Ovary (tissue), 3 donors: ENCODE measurements at regions not wholly inside any gene's neighbourhood (a gene's known extent, or its start where the extent isn't known, plus 50 kb on each side); places are given as distances from the start of the nearest gene placed in this dataset.

Experiments used
- EP300 ChIP-seq: sonication (generic); formaldehyde crosslinking; IDR thresholded peaks from one replicate; pipeline ENCODE4 v1.6.1; 2017; ENCODE audit warnings: antibody characterized with exemption
- POLR2A ChIP-seq: fragments of 450-650 bp; IDR thresholded peaks from one replicate; pipeline ENCODE4 v1.6.1; 2017; ENCODE audit warnings: antibody characterized with exemption, mild to moderate bottlenecking, moderate library complexity
- TF ChIP-seq, protein P1 (sequence below), 3 donors: fragments of 450-650 bp in 2 of 3; fragments of 200-600 bp in 1 of 3; IDR thresholded peaks; one replicate each; pipeline versions ENCODE4 v1.5.1 to v1.8.0; 2016 to 2022; ENCODE audit warnings: antibody characterized with exemption in 3 of 3, mild to moderate bottlenecking in 1 of 3
- donor health status: DM: no; HTN: no; CAD: no.

DNA sequence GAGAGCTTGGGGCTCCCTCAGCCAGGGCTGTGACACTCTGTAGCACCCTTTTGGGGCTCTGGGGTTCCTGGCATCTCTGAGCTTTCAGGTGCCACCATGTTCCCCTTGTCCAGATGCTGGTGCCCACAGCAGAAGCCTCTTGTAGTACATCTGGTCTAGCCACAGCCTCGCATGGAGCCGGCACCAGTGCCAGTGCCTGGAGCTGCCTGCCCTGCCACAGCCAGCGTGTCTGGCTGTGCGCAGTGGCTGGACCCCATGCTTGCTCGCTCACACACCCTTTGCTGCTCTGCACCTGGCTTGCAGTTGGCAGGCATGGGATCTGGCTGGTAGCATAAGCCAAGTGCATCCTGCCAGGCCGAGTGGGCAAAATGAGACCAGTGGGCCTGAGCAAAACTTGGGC is 744.8 kb upstream of the GBE1 start:
- TF ChIP-seq POLR2A, result no peak
- TF ChIP-seq, protein P1, sequence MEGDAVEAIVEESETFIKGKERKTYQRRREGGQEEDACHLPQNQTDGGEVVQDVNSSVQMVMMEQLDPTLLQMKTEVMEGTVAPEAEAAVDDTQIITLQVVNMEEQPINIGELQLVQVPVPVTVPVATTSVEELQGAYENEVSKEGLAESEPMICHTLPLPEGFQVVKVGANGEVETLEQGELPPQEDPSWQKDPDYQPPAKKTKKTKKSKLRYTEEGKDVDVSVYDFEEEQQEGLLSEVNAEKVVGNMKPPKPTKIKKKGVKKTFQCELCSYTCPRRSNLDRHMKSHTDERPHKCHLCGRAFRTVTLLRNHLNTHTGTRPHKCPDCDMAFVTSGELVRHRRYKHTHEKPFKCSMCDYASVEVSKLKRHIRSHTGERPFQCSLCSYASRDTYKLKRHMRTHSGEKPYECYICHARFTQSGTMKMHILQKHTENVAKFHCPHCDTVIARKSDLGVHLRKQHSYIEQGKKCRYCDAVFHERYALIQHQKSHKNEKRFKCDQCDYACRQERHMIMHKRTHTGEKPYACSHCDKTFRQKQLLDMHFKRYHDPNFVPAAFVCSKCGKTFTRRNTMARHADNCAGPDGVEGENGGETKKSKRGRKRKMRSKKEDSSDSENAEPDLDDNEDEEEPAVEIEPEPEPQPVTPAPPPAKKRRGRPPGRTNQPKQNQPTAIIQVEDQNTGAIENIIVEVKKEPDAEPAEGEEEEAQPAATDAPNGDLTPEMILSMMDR (IDR thresholded peaks at IDR 0.05), result no peak
- no peak for TF ChIP-seq EP300
